ENCODE measurements at regions not wholly inside any gene's neighbourhood (a gene's known extent, or its start where the extent isn't known, plus 50 kb on each side); places are given as distances from the start of the nearest gene placed in this dataset.

GRCh38 chr2:65798641-65799040, 366.2 kb upstream of the SPRED2 start:
- Histone ChIP-seq H3K4me1 (ENCODE audit: control insufficient read depth in 2 of 2, insufficient read depth in 2 of 2, low read length in 2 of 2) (no peaks in the 10 kb centered on the region), H3K9me3 (ENCODE audit: control insufficient read depth in 2 of 2, low read length in 2 of 2) (no peaks in the 10 kb centered on the region), H3K36me3 (ENCODE audit: control insufficient read depth in 2 of 2, insufficient read depth in 2 of 2, low read length in 2 of 2) (no peaks in the 10 kb centered on the region), H3K9ac (ENCODE audit: low read depth in 1 of 2, low read length in 2 of 2) (no peak overlapping the region), H3K4me3 (ENCODE audit: low read length in 2 of 2) (no peak overlapping the region), H3K27ac (ENCODE audit: low read depth in 2 of 2, low read length in 2 of 2) (no peak overlapping the region), H3K27me3 (ENCODE audit: control insufficient read depth in 2 of 2, insufficient read depth in 2 of 2, low read length in 2 of 2) (peaks cover 0 to 6% of the 10 kb centered on the region in 2 donors)

- Histone ChIP-seq H3K27ac (ENCODE audit: low read depth in 2 of 2, low read length in 2 of 2) (no peak overlapping the region), H3K4me3 (ENCODE audit: low read length in 2 of 2) (no peak overlapping the region), H3K9ac (ENCODE audit: low read depth in 1 of 2, low read length in 2 of 2) (no peak overlapping the region), H3K9me3 (ENCODE audit: control insufficient read depth in 2 of 2, low read length in 2 of 2) (no peaks in the 10 kb centered on the region), H3K36me3 (ENCODE audit: control insufficient read depth in 2 of 2, insufficient read depth in 2 of 2, low read length in 2 of 2) (no peaks in the 10 kb centered on the region), H3K4me1 (ENCODE audit: control insufficient read depth in 2 of 2, insufficient read depth in 2 of 2, low read length in 2 of 2) (no peaks in the 10 kb centered on the region), H3K27me3 (ENCODE audit: control insufficient read depth in 2 of 2, insufficient read depth in 2 of 2, low read length in 2 of 2) (no peaks in the 10 kb centered on the region)
Measured at GRCh38 chr2:65794994-65795393, 362.6 kb upstream of the SPRED2 start.

GRCh38 chr2:65791404-65791975, 359.1 kb upstream of the SPRED2 start:
- Histone ChIP-seq H3K27ac (ENCODE audit: low read depth in 2 of 2, low read length in 2 of 2) (no peak overlapping the region), H3K36me3 (ENCODE audit: control insufficient read depth in 2 of 2, insufficient read depth in 2 of 2, low read length in 2 of 2) (no peaks in the 10 kb centered on the region), H3K9me3 (ENCODE audit: control insufficient read depth in 2 of 2, low read length in 2 of 2) (no peaks in the 10 kb centered on the region), H3K4me3 (ENCODE audit: low read length in 2 of 2) (no peak overlapping the region), H3K27me3 (ENCODE audit: control insufficient read depth in 2 of 2, insufficient read depth in 2 of 2, low read length in 2 of 2) (no peaks in the 10 kb centered on the region), H3K4me1 (ENCODE audit: control insufficient read depth in 2 of 2, insufficient read depth in 2 of 2, low read length in 2 of 2) (no peaks in the 10 kb centered on the region), H3K9ac (ENCODE audit: low read depth in 1 of 2, low read length in 2 of 2) (no peak overlapping the region)

GRCh38 chr2:65790676-65790935, 358.2 kb upstream of the SPRED2 start:
- Histone ChIP-seq H3K27me3 (ENCODE audit: control insufficient read depth in 2 of 2, insufficient read depth in 2 of 2, low read length in 2 of 2) (no peaks in the 10 kb centered on the region), H3K4me3 (ENCODE audit: low read length in 2 of 2) (no peak overlapping the region), H3K36me3 (ENCODE audit: control insufficient read depth in 2 of 2, insufficient read depth in 2 of 2, low read length in 2 of 2) (no peaks in the 10 kb centered on the region), H3K27ac (ENCODE audit: low read depth in 2 of 2, low read length in 2 of 2) (no peak overlapping the region), H3K9ac (ENCODE audit: low read depth in 1 of 2, low read length in 2 of 2) (no peak overlapping the region), H3K9me3 (ENCODE audit: control insufficient read depth in 2 of 2, low read length in 2 of 2) (no peaks in the 10 kb centered on the region), H3K4me1 (ENCODE audit: control insufficient read depth in 2 of 2, insufficient read depth in 2 of 2, low read length in 2 of 2) (no peaks in the 10 kb centered on the region)

GRCh38 chr2:65789923-65790675, 357.7 kb upstream of the SPRED2 start:
- H3K4me3 ChIP-seq (ENCODE audit: low read length in 2 of 2) = no peak overlapping the region

GRCh38 chr2:65788556-65788955, 356.2 kb upstream of the SPRED2 start:
- no peaks in the 10 kb centered on the region for H3K4me1 ChIP-seq (ENCODE audit: control insufficient read depth in 2 of 2, insufficient read depth in 2 of 2, low read length in 2 of 2)
- H3K4me3 ChIP-seq (ENCODE audit: low read length in 2 of 2) = no peak overlapping the region
- H3K27me3 ChIP-seq (ENCODE audit: control insufficient read depth in 2 of 2, insufficient read depth in 2 of 2, low read length in 2 of 2) = no peaks in the 10 kb centered on the region
- no peak overlapping the region for H3K27ac ChIP-seq (ENCODE audit: low read depth in 2 of 2, low read length in 2 of 2)
- no peaks in the 10 kb centered on the region for H3K9me3 ChIP-seq (ENCODE audit: control insufficient read depth in 2 of 2, low read length in 2 of 2)
- no peaks in the 10 kb centered on the region for H3K36me3 ChIP-seq (ENCODE audit: control insufficient read depth in 2 of 2, insufficient read depth in 2 of 2, low read length in 2 of 2)
- no peak overlapping the region for H3K9ac ChIP-seq (ENCODE audit: low read depth in 1 of 2, low read length in 2 of 2)

More at GRCh38 chr2:65789923-65790675, 357.7 kb upstream of the SPRED2 start:
- Histone ChIP-seq H3K36me3 (ENCODE audit: control insufficient read depth in 2 of 2, insufficient read depth in 2 of 2, low read length in 2 of 2) (no peaks in the 10 kb centered on the region), H3K9ac (ENCODE audit: low read depth in 1 of 2, low read length in 2 of 2) (no peak overlapping the region), H3K27me3 (ENCODE audit: control insufficient read depth in 2 of 2, insufficient read depth in 2 of 2, low read length in 2 of 2) (no peaks in the 10 kb centered on the region), H3K27ac (ENCODE audit: low read depth in 2 of 2, low read length in 2 of 2) (no peak overlapping the region), H3K9me3 (ENCODE audit: control insufficient read depth in 2 of 2, low read length in 2 of 2) (no peaks in the 10 kb centered on the region), H3K4me1 (ENCODE audit: control insufficient read depth in 2 of 2, insufficient read depth in 2 of 2, low read length in 2 of 2) (no peaks in the 10 kb centered on the region)

GRCh38 chr2:65786765-65787164, 354.4 kb upstream of the SPRED2 start:
- no peaks in the 10 kb centered on the region for H3K36me3 ChIP-seq (ENCODE audit: control insufficient read depth in 2 of 2, insufficient read depth in 2 of 2, low read length in 2 of 2)
- H3K4me3 ChIP-seq (ENCODE audit: low read length in 2 of 2) = no peak overlapping the region
- H3K27ac ChIP-seq (ENCODE audit: low read depth in 2 of 2, low read length in 2 of 2) = no peak overlapping the region
- no peaks in the 10 kb centered on the region for H3K27me3 ChIP-seq (ENCODE audit: control insufficient read depth in 2 of 2, insufficient read depth in 2 of 2, low read length in 2 of 2)
- H3K9ac ChIP-seq (ENCODE audit: low read depth in 1 of 2, low read length in 2 of 2) = no peak overlapping the region
- no peaks in the 10 kb centered on the region for H3K9me3 ChIP-seq (ENCODE audit: control insufficient read depth in 2 of 2, low read length in 2 of 2)
- H3K4me1 ChIP-seq (ENCODE audit: control insufficient read depth in 2 of 2, insufficient read depth in 2 of 2, low read length in 2 of 2) = no peaks in the 10 kb centered on the region

GRCh38 chr2:65786007-65786717, 353.8 kb upstream of the SPRED2 start:
- no peaks in the 10 kb centered on the region for H3K4me1 ChIP-seq (ENCODE audit: control insufficient read depth in 2 of 2, insufficient read depth in 2 of 2, low read length in 2 of 2)
- H3K36me3 ChIP-seq (ENCODE audit: control insufficient read depth in 2 of 2, insufficient read depth in 2 of 2, low read length in 2 of 2) = no peaks in the 10 kb centered on the region
- H3K9me3 ChIP-seq (ENCODE audit: control insufficient read depth in 2 of 2, low read length in 2 of 2) = no peaks in the 10 kb centered on the region
- no peak overlapping the region for H3K9ac ChIP-seq (ENCODE audit: low read depth in 1 of 2, low read length in 2 of 2)
- H3K27ac ChIP-seq (ENCODE audit: low read depth in 2 of 2, low read length in 2 of 2) = no peak overlapping the region
- H3K27me3 ChIP-seq (ENCODE audit: control insufficient read depth in 2 of 2, insufficient read depth in 2 of 2, low read length in 2 of 2) = no peaks in the 10 kb centered on the region
- H3K4me3 ChIP-seq (ENCODE audit: low read length in 2 of 2) = no peak overlapping the region

- Histone ChIP-seq H3K27ac (ENCODE audit: low read depth in 2 of 2, low read length in 2 of 2) (no peak overlapping the region), H3K9me3 (ENCODE audit: control insufficient read depth in 2 of 2, low read length in 2 of 2) (no peaks in the 10 kb centered on the region), H3K9ac (ENCODE audit: low read depth in 1 of 2, low read length in 2 of 2) (no peak overlapping the region), H3K4me1 (ENCODE audit: control insufficient read depth in 2 of 2, insufficient read depth in 2 of 2, low read length in 2 of 2) (no peaks in the 10 kb centered on the region), H3K4me3 (ENCODE audit: low read length in 2 of 2) (no peak overlapping the region), H3K36me3 (ENCODE audit: control insufficient read depth in 2 of 2, insufficient read depth in 2 of 2, low read length in 2 of 2) (no peaks in the 10 kb centered on the region), H3K27me3 (ENCODE audit: control insufficient read depth in 2 of 2, insufficient read depth in 2 of 2, low read length in 2 of 2) (no peaks in the 10 kb centered on the region)
Measured at GRCh38 chr2:65782996-65783650, 350.7 kb upstream of the SPRED2 start.

- Histone ChIP-seq H3K4me1 (ENCODE audit: control insufficient read depth in 2 of 2, insufficient read depth in 2 of 2, low read length in 2 of 2) (no peaks in the 10 kb centered on the region), H3K4me3 (ENCODE audit: low read length in 2 of 2) (no peak overlapping the region)
Measured at GRCh38 chr2:65782186-65782585, 349.8 kb upstream of the SPRED2 start.

More at GRCh38 chr2:65782186-65782585, 349.8 kb upstream of the SPRED2 start:
- Histone ChIP-seq H3K9me3 (ENCODE audit: control insufficient read depth in 2 of 2, low read length in 2 of 2) (no peaks in the 10 kb centered on the region), H3K27me3 (ENCODE audit: control insufficient read depth in 2 of 2, insufficient read depth in 2 of 2, low read length in 2 of 2) (no peaks in the 10 kb centered on the region), H3K9ac (ENCODE audit: low read depth in 1 of 2, low read length in 2 of 2) (no peak overlapping the region), H3K36me3 (ENCODE audit: control insufficient read depth in 2 of 2, insufficient read depth in 2 of 2, low read length in 2 of 2) (no peaks in the 10 kb centered on the region), H3K27ac (ENCODE audit: low read depth in 2 of 2, low read length in 2 of 2) (no peak overlapping the region)

Data from mucosa of rectum (tissue), 2 donors.